ENCODE measurements at regions not wholly inside any gene's neighbourhood (a gene's known extent, or its start where the extent isn't known, plus 50 kb on each side); places are given as distances from the start of the nearest gene placed in this dataset.
"Not testable (repeated sequence)": the region's sequence is repeated elsewhere in the genome, so short reads cannot be mapped to it uniquely, and the experiment has no call there.

- H3K79me2 ChIP-seq (ENCODE audit: insufficient read depth, low read length): no peaks in the 10 kb centered on the region
- H3K4me2 ChIP-seq (ENCODE audit: insufficient read depth, low read length): no peak overlapping the region
- ATAC-seq (ENCODE audit: insufficient read depth, low read depth) (no peak), DNase-seq (no peak)
- H3K4me1 ChIP-seq (ENCODE audit: insufficient read depth, low read length): no peaks in the 10 kb centered on the region
- H3K9ac ChIP-seq (ENCODE audit: low read depth, low read length): no peak overlapping the region
- no peak overlapping the region for H3K4me3 ChIP-seq (ENCODE audit: low read depth in 1 of 2, low read length in 2 of 2)
- no peaks in the 10 kb centered on the region for H4K20me1 ChIP-seq (ENCODE audit: insufficient read depth, low read length)
- H3K27ac ChIP-seq (ENCODE audit: low read length): no peak overlapping the region
- H3K9me3 ChIP-seq (ENCODE audit: insufficient read depth, low read length, severe bottlenecking): peaks cover 10% of the 10 kb centered on the region
- no peaks in the 10 kb centered on the region for H3K27me3 ChIP-seq (ENCODE audit: insufficient read depth, low read length, poor library complexity)
- TF ChIP-seq EZH2 (IDR thresholded peaks at IDR 0.05; ENCODE audit: borderline replicate concordance, low read depth, low read length, severe bottlenecking) (no peak), CTCF (IDR thresholded peaks at IDR 0.05; ENCODE audit: borderline replicate concordance, extremely low read depth, low read length, poor library complexity, severe bottlenecking) (no peak)
- no peaks in the 10 kb centered on the region for H3K36me3 ChIP-seq (ENCODE audit: insufficient read depth, low read length)
- H2AFZ ChIP-seq (ENCODE audit: low read depth, low read length): no peak overlapping the region
These were observed 1226.7 kb downstream of the FLRT2 start for GRCh38 chr14:86756521-86757190.

DNA sequence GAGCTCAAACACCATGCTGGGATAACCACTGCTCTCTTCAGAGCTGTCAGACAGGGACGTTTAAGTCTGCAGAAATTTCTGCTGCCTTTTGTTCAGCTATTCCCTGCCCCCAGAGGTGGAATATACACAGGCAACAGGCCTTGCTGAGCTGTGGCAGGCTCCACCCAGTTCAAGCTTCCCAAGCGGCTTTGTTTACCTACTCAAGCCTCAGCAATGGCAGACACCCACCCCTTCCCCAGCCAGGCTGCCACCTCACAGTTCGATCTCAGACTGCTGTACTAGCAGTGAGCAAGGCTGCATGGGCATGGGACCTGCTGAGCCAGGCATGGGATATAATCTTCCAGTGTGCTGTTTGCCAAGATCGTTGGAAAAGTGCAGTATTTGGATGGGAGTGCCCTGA lies 1220.5 kb downstream of the FLRT2 start:
- H2AFZ ChIP-seq (ENCODE audit: low read depth, low read length); H4K20me1 ChIP-seq (ENCODE audit: insufficient read depth, low read length); H3K4me3 ChIP-seq (ENCODE audit: low read depth in 1 of 2, low read length in 2 of 2); ATAC-seq (ENCODE audit: insufficient read depth, low read depth); H3K4me2 ChIP-seq (ENCODE audit: insufficient read depth, low read length); DNase-seq; H3K36me3 ChIP-seq (ENCODE audit: insufficient read depth, low read length); H3K9ac ChIP-seq (ENCODE audit: low read depth, low read length); H3K79me2 ChIP-seq (ENCODE audit: insufficient read depth, low read length); H3K27ac ChIP-seq (ENCODE audit: low read length); H3K4me1 ChIP-seq (ENCODE audit: insufficient read depth, low read length); H3K27me3 ChIP-seq (ENCODE audit: insufficient read depth, low read length, poor library complexity): not testable (repeated sequence)
- H3K9me3 ChIP-seq (ENCODE audit: insufficient read depth, low read length, severe bottlenecking): peaks cover 10% of the 10 kb centered on the region

DNA sequence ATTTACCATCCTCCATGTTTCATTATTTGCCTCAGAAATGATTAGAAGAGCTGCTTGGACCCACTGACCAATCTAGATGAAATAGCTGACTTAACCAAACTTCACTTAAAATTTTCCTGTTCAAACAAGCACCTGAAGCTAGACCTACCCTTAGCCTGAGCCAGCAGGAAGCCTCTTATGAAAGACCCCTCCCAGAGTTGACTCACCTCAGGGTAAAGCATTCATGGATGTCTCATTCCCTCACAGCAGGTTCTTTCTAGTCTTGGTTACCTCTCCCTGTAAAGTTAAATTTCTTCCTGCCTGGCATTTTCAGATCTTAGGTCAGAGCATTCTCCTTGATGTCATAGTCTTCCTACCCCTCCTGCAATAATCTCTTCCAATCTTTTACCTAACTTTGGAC lies 1209.8 kb downstream of the FLRT2 start:
- H3K4me2 ChIP-seq (ENCODE audit: insufficient read depth, low read length): no peak overlapping the region
- no peaks in the 10 kb centered on the region for H3K79me2 ChIP-seq (ENCODE audit: insufficient read depth, low read length)
- H4K20me1 ChIP-seq (ENCODE audit: insufficient read depth, low read length): no peaks in the 10 kb centered on the region
- H3K27me3 ChIP-seq (ENCODE audit: insufficient read depth, low read length, poor library complexity): no peaks in the 10 kb centered on the region
- H3K27ac ChIP-seq (ENCODE audit: low read length): no peak overlapping the region
- H2AFZ ChIP-seq (ENCODE audit: low read depth, low read length): no peak overlapping the region
- no peaks in the 10 kb centered on the region for H3K36me3 ChIP-seq (ENCODE audit: insufficient read depth, low read length)
- ATAC-seq (ENCODE audit: insufficient read depth, low read depth) (no peak), DNase-seq (no peak)
- no peaks in the 10 kb centered on the region for H3K9me3 ChIP-seq (ENCODE audit: insufficient read depth, low read length, severe bottlenecking)
- H3K4me3 ChIP-seq (ENCODE audit: low read depth in 1 of 2, low read length in 2 of 2): no peak overlapping the region
- TF ChIP-seq EZH2 (IDR thresholded peaks at IDR 0.05; ENCODE audit: borderline replicate concordance, low read depth, low read length, severe bottlenecking): no peak
- no peak for TF ChIP-seq CTCF (IDR thresholded peaks at IDR 0.05; ENCODE audit: borderline replicate concordance, extremely low read depth, low read length, poor library complexity, severe bottlenecking)
- no peak overlapping the region for H3K9ac ChIP-seq (ENCODE audit: low read depth, low read length)
- no peaks in the 10 kb centered on the region for H3K4me1 ChIP-seq (ENCODE audit: insufficient read depth, low read length)

DNA sequence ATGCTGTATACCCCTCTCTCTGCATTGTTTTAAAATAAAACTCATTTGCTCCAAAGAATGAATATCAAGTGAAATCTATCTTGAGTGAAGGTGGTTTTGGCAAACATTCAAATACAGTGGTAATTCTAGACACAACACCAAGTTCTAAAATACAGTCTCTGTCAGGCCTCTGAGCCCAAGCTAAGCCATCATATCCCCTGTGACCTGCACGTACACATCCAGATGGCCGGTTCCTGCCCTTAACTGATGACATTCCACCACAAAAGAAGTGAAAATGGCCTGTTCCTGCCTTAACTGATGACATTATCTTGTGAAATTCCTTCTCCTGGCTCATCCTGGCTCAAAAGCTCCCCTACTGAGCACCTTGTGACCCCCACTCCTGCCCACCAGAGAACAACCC lies 1201.5 kb downstream of the FLRT2 start:
- DNase-seq; H3K4me2 ChIP-seq (ENCODE audit: insufficient read depth, low read length); H3K4me1 ChIP-seq (ENCODE audit: insufficient read depth, low read length); H3K9ac ChIP-seq (ENCODE audit: low read depth, low read length); H2AFZ ChIP-seq (ENCODE audit: low read depth, low read length); H3K27ac ChIP-seq (ENCODE audit: low read length); ATAC-seq (ENCODE audit: insufficient read depth, low read depth); H3K36me3 ChIP-seq (ENCODE audit: insufficient read depth, low read length); H3K27me3 ChIP-seq (ENCODE audit: insufficient read depth, low read length, poor library complexity); H3K4me3 ChIP-seq (ENCODE audit: low read depth in 1 of 2, low read length in 2 of 2); H4K20me1 ChIP-seq (ENCODE audit: insufficient read depth, low read length); H3K9me3 ChIP-seq (ENCODE audit: insufficient read depth, low read length, severe bottlenecking); H3K79me2 ChIP-seq (ENCODE audit: insufficient read depth, low read length): not testable (repeated sequence)
